HUES64 (cell line): ENCODE measurements at regions not wholly inside any gene's neighbourhood (a gene's known extent, or its start where the extent isn't known, plus 50 kb on each side); places are given as distances from the start of the nearest gene placed in this dataset.
"Not testable (repeated sequence)": the region's sequence is repeated elsewhere in the genome, so short reads cannot be mapped to it uniquely, and the experiment has no call there.

Source experiments
- H3K27ac ChIP-seq: 2 replicates; pipeline ENCODE4 v1.7.0; 2013; ENCODE audit warnings: low read depth, low read length, inconsistent platforms
- H3K27me3 ChIP-seq: 2 replicates; pipeline ENCODE4 v1.6.1; 2013; ENCODE audit warnings: mild to moderate bottlenecking, low read length; ENCODE audit not compliant: insufficient read depth
- H3K36me3 ChIP-seq: 2 replicates; pipeline ENCODE4 v1.6.1; 2013; ENCODE audit warnings: mild to moderate bottlenecking, low read length; ENCODE audit not compliant: insufficient read depth
- H3K4me1 ChIP-seq: 2 replicates; pipeline ENCODE4 v1.6.1; 2013; ENCODE audit warnings: mild to moderate bottlenecking, low read length, moderate library complexity; ENCODE audit not compliant: insufficient read depth
- H3K4me3 ChIP-seq: 2 replicates; pipeline ENCODE4 v1.5.1; 2013; ENCODE audit warnings: mild to moderate bottlenecking, low read length, moderate library complexity
- H3K9ac ChIP-seq: 2 replicates; pipeline ENCODE4 v1.6.1; 2013; ENCODE audit warnings: mild to moderate bottlenecking, low read depth, low read length
- H3K9me3 ChIP-seq: 2 replicates; pipeline ENCODE4 v1.6.1; 2013; ENCODE audit warnings: low read depth, low read length; ENCODE audit not compliant: insufficient read depth
- WGBS: fragments of 150-250, 120-280 bp; methylation state at CpG from one replicate; pipeline ENCODE4 v1.1.7; 2013; ENCODE audit warnings: missing lambda C conversion rate; 5-methylcytosine and 5-hydroxymethylcytosine counted together

GRCh38 chr6:153340568-153340967 is 209.5 kb upstream of the RGS17 start:
- Histone ChIP-seq H3K4me3 (no peak overlapping the region), H3K27ac (no peak overlapping the region), H3K27me3 (no peaks in the 10 kb centered on the region), H3K9me3 (no peaks in the 10 kb centered on the region), H3K4me1 (no peaks in the 10 kb centered on the region), H3K9ac (no peak overlapping the region), H3K36me3 (no peaks in the 10 kb centered on the region)
- 78% methylated on average over 1 of the region's 2 CpGs for WGBS

DNA sequence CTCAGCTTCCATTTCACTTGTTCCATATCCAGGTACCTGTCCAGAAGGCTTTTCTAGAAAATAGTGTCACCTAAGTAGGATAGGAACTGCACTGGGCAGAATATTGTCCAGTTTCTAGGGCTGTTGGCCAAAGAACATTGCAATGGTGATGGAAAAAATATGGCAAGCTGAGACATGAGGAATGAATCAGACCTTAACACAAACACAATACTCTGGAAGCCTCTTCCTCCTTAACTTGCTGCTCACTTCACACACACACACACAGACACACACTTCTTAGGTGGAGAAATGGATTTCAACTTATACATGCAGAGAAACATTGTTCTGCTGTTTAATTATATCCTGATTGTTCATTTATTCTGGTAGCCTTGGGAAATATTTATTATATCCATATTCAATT is 203.0 kb upstream of the RGS17 start:
- no peaks in the 10 kb centered on the region for H3K36me3 ChIP-seq
- no peaks in the 10 kb centered on the region for H3K4me1 ChIP-seq
- H3K27me3 ChIP-seq = no peaks in the 10 kb centered on the region
- no peak overlapping the region for H3K9ac ChIP-seq
- no peaks in the 10 kb centered on the region for H3K9me3 ChIP-seq
- no peak overlapping the region for H3K4me3 ChIP-seq
- no peak overlapping the region for H3K27ac ChIP-seq

- not testable (repeated sequence) for H3K36me3 ChIP-seq, H3K4me1 ChIP-seq, H3K4me3 ChIP-seq, H3K27ac ChIP-seq, H3K27me3 ChIP-seq, H3K9ac ChIP-seq, H3K9me3 ChIP-seq
Observed at GRCh38 chr6:153331221-153331620, 200.1 kb upstream of the RGS17 start.

DNA sequence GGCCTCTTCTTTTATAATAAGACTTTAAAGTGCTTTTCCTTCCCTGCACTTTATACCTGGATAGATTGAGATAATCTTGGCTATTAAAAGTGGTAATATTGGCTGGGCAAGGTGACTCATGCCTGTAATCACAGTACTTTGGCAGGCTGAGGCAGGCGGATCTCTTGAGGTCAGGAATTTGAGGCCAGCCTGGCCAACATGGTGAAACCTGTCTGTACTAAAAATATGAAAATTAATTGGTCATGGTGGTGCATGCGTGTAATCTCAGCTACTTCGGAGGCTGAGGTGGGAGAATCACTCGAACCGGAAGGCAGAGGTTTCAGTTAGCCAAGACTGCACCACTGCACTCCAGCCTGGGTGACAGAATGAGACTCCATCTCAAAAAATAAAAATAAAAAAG is 197.1 kb upstream of the RGS17 start:
- H3K9ac ChIP-seq = no peak overlapping the region
- H3K4me1 ChIP-seq = no peaks in the 10 kb centered on the region
- no peaks in the 10 kb centered on the region for H3K27me3 ChIP-seq
- no peaks in the 10 kb centered on the region for H3K36me3 ChIP-seq
- 96% methylated on average over 5 of the region's 5 CpGs for WGBS
- no peak overlapping the region for H3K4me3 ChIP-seq
- H3K27ac ChIP-seq = no peak overlapping the region
- H3K9me3 ChIP-seq = no peaks in the 10 kb centered on the region

DNA sequence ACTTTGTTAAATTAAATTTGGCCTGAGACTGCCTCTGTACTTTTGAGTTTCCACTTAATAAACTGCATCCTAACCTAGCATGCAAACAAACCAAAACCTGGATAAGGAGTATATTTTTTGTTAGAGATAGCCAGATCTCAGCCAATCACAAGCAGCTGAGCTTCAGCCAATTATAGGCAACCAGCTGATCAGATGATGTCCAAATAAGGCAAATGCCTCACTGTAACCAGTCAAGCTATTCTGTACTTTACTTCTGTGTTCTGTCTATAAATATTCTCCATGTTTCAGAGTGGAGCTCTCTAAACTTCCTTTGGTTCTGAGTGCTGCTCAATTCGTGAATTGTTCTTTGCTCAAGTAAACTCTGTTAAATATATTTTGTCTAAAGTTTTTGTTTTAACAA is 194.6 kb upstream of the RGS17 start:
- no peak overlapping the region for H3K27ac ChIP-seq
- no CpG with 5 or more reads among the region's 1 CpG for WGBS
- no peaks in the 10 kb centered on the region for H3K36me3 ChIP-seq
- H3K9ac ChIP-seq = no peak overlapping the region
- H3K4me1 ChIP-seq = no peaks in the 10 kb centered on the region
- no peak overlapping the region for H3K4me3 ChIP-seq
- H3K9me3 ChIP-seq = no peaks in the 10 kb centered on the region
- no peaks in the 10 kb centered on the region for H3K27me3 ChIP-seq

DNA sequence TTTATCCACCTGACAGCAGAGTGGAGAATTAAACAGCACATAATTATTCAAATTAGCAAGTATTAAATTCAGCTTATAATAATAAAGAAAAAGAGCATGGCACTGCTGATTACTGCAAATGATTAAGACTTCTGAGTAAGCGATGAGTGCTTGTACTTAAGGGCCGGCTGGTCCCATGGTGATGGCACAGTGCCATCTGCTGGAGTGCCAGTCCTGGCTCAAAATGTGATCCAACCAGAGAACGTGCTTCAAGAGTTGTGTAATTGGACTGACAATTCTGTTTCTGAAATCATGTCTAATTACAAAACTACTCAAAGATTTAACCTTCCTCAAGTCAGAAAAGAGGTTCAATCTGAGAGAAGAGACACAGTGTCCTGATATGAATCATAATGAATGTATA is 181.6 kb upstream of the RGS17 start:
- Histone ChIP-seq H3K4me3 (no peak overlapping the region), H3K9ac (no peak overlapping the region), H3K27ac (no peak overlapping the region), H3K4me1 (peaks cover 6% of the 10 kb centered on the region; the same call in 1 of the 2 replicates), H3K27me3 (no peaks in the 10 kb centered on the region), H3K36me3 (no peaks in the 10 kb centered on the region), H3K9me3 (no peaks in the 10 kb centered on the region)
- WGBS = 55% methylated on average over 3 of the region's 3 CpGs

DNA sequence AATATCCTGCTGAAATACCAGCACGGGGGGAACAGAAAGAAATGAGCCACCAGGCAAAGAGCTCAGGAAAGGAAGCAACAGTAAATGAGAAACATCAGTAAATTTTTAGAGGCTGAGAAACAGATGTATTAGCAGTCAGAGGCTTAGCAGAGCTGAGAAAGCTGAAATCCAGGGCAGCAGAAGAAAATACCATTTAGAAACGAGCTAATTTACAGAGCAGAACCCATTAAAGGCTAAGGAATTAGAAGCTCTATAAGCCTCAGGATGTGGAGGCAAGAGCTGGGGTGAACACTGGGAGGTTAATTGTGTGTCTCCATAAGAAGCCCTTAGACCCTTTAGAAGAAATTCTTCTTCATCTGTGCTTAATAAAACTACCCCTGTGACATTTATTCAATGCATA is 178.6 kb upstream of the RGS17 start:
- no peak overlapping the region for H3K27ac ChIP-seq
- H3K9me3 ChIP-seq = no peaks in the 10 kb centered on the region
- H3K9ac ChIP-seq = no peak overlapping the region
- WGBS = 89% methylated on average over 2 of the region's 2 CpGs
- no peaks in the 10 kb centered on the region for H3K36me3 ChIP-seq
- peaks cover 6% of the 10 kb centered on the region; the same call in 1 of the 2 replicates for H3K4me1 ChIP-seq
- no peaks in the 10 kb centered on the region for H3K27me3 ChIP-seq
- H3K4me3 ChIP-seq = no peak overlapping the region

DNA sequence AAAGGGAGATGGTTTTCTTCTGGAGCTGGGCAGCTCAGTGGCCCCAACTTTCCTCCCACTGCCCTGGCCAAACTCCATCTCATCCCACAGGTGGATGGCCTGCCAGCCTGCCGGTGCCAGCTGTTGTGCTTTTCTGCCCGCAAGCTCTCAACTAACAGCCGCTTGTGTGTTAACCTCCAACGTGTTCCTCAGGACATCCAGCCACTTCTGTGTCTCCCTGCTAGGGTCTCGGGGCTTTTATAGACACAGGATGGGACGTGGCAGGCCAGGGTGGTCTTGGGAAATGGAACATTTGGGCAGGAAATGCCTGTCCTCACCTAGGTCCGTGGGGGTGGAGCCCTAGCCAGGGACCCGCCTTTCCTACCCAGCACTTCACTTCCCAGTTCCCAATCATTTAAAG is 171.1 kb upstream of the RGS17 start:
- H3K27me3 ChIP-seq = no peaks in the 10 kb centered on the region
- WGBS = 94% methylated on average over 8 of the region's 8 CpGs
- no peak overlapping the region for H3K4me3 ChIP-seq
- H3K9ac ChIP-seq = no peak overlapping the region
- no peak overlapping the region for H3K27ac ChIP-seq
- no peaks in the 10 kb centered on the region for H3K9me3 ChIP-seq
- H3K36me3 ChIP-seq = no peaks in the 10 kb centered on the region
- no peaks in the 10 kb centered on the region for H3K4me1 ChIP-seq

- H3K4me1 ChIP-seq = no peaks in the 10 kb centered on the region
- H3K36me3 ChIP-seq = no peaks in the 10 kb centered on the region
- H3K27me3 ChIP-seq = no peaks in the 10 kb centered on the region
- H3K9ac ChIP-seq = no peak overlapping the region
- H3K27ac ChIP-seq = no peak overlapping the region
- no peak overlapping the region for H3K4me3 ChIP-seq
- no peaks in the 10 kb centered on the region for H3K9me3 ChIP-seq
- WGBS = 86% methylated on average over 6 of the region's 6 CpGs
Observed at GRCh38 chr6:153301602-153302001, 170.5 kb upstream of the RGS17 start.

- not testable (repeated sequence) for H3K36me3 ChIP-seq, H3K9ac ChIP-seq, H3K9me3 ChIP-seq, H3K27me3 ChIP-seq, H3K4me3 ChIP-seq, H3K27ac ChIP-seq, H3K4me1 ChIP-seq
- 94% methylated on average over 13 of the region's 14 CpGs for WGBS
Observed at GRCh38 chr6:153282456-153282855, 151.4 kb upstream of the RGS17 start.

- H3K4me3 ChIP-seq = no peak overlapping the region
- no peak overlapping the region for H3K27ac ChIP-seq
- peaks cover 6% of the 10 kb centered on the region; the same call in 1 of the 2 replicates for H3K4me1 ChIP-seq
- no peaks in the 10 kb centered on the region for H3K9me3 ChIP-seq
- no peak overlapping the region for H3K9ac ChIP-seq
- no peaks in the 10 kb centered on the region for H3K27me3 ChIP-seq
- WGBS = 81% methylated on average over 3 of the region's 3 CpGs
- H3K36me3 ChIP-seq = no peaks in the 10 kb centered on the region
Observed at GRCh38 chr6:153275997-153276396, 144.9 kb upstream of the RGS17 start.

GRCh38 chr6:153272201-153272980 is 141.3 kb upstream of the RGS17 start:
- no peak overlapping the region for H3K4me3 ChIP-seq
- H3K9ac ChIP-seq = no peak overlapping the region
- 93% methylated on average over 3 of the region's 5 CpGs for WGBS
- peaks cover 6% of the 10 kb centered on the region; the same call in 1 of the 2 replicates for H3K4me1 ChIP-seq
- no peaks in the 10 kb centered on the region for H3K27me3 ChIP-seq
- H3K9me3 ChIP-seq = no peaks in the 10 kb centered on the region
- H3K36me3 ChIP-seq = no peaks in the 10 kb centered on the region
- no peak overlapping the region for H3K27ac ChIP-seq
